Motor neuron (in vitro differentiated cells): ENCODE measurements at regions not wholly inside any gene's neighbourhood (a gene's known extent, or its start where the extent isn't known, plus 50 kb on each side); places are given as distances from the start of the nearest gene placed in this dataset.
A peak's percentile ranks its signal among the peaks of the same experiment; 100 is the strongest.

Experiments
- ATAC-seq, 8 experiments: fragments of 200-7000 bp; cut with Tn5 transposase; replicated peaks in 6 of 8; 2 replicates each; pipeline ENCODE4 v1.8.0; 2021; ENCODE audit warnings: mild to moderate bottlenecking in 8 of 8, moderate library complexity in 8 of 8
- H3K27ac ChIP-seq, 2 donors: fragments of 250-450 bp; sonication (Bioruptor Pico); 2 replicates each; pipeline ENCODE4 v1.9.0; 2021; ENCODE audit warnings: antibody characterized with exemption in 2 of 2, mild to moderate bottlenecking in 2 of 2, moderate library complexity in 1 of 2
- H3K4me1 ChIP-seq, 2 donors: fragments of 250-450 bp; sonication (Bioruptor Pico); replicated peaks in 1 of 2; 2 replicates each; pipeline ENCODE4 v1.6.1; 2021; ENCODE audit warnings: antibody characterized with exemption in 2 of 2, mild to moderate bottlenecking in 2 of 2, moderate library complexity in 1 of 2
- H3K4me3 ChIP-seq, 5 donors: fragments of 250-450 bp; sonication (Bioruptor Pico); 2 replicates each; pipeline ENCODE4 v1.9.0; 2021; ENCODE audit warnings: antibody characterized with exemption in 5 of 5, mild to moderate bottlenecking in 5 of 5, moderate library complexity in 4 of 5
- WGBS, 10 experiments: fragments of 450-650 bp; shearing (Covaris generic); methylation state at CpG; one replicate each; pipeline ENCODE4 v1.0.0; 2022; 5-methylcytosine and 5-hydroxymethylcytosine counted together
- in situ Hi-C, 9 experiments: fragments of 400-800 bp; cut with MboI; loops; one replicate each; pipeline ENCODE4 v1.15.0; 2021; ENCODE audit warnings: low sequenced_read_pairs in 9 of 9, low pct_unique_long_range_greater_than_20kb in 2 of 9; ENCODE audit not compliant: unreplicated experiment in 9 of 9

GRCh38 chr3:23004971-23005370 is 198.2 kb upstream of the UBE2E2 start:
- peaks cover 0 to 4% of the 10 kb centered on the region in 2 donors for H3K4me1 ChIP-seq
- no peak overlapping the region for H3K4me3 ChIP-seq
- WGBS, 10 experiments, result 24 to 97% (median 52%) methylated on average over 1 to 5 of the region's 5 CpGs; no CpG with 5 or more reads in 2 of the 10 experiments
- in situ Hi-C loops, result no loop called here
- H3K27ac ChIP-seq, result no peak overlapping the region
- ATAC-seq, result no peak

- Histone ChIP-seq H3K27ac (no peak overlapping the region), H3K4me3 (no peak overlapping the region), H3K4me1 (peaks cover 0 to 3% of the 10 kb centered on the region in 2 donors)
- in situ Hi-C loops, result no loop called here
- 0 to 80% (median 29%) methylated on average over 1 of the region's 1 CpG; no CpG with 5 or more reads in 3 of the 10 experiments for WGBS, 10 experiments
- peak in 7 of 8 experiments; percentile 21 to 81 (median 56) for ATAC-seq
Observed at GRCh38 chr3:23017801-23018200, 185.3 kb upstream of the UBE2E2 start.

- in situ Hi-C loops, result no loop called here
- 0 to 100% (median 50%) methylated on average over 1 to 3 of the region's 4 CpGs; no CpG with 5 or more reads in 1 of the 10 experiments for WGBS, 10 experiments
- Histone ChIP-seq H3K4me1 (peaks cover 0 to 3% of the 10 kb centered on the region in 2 donors), H3K4me3 (no peak overlapping the region), H3K27ac (no peak overlapping the region)
- peak in 3 of 8 experiments; percentile 22 to 82 (median 77) for ATAC-seq
Observed at GRCh38 chr3:23019596-23020300, 183.4 kb upstream of the UBE2E2 start.

- no peak overlapping the region for H3K4me3 ChIP-seq
- in situ Hi-C loops, result no loop called here
- no peaks in the 10 kb centered on the region for H3K4me1 ChIP-seq
- ATAC-seq, result no peak
- no peak overlapping the region for H3K27ac ChIP-seq
- 0 to 24% (median 9%) methylated on average over 2 of the region's 2 CpGs; no CpG with 5 or more reads in 1 of the 10 experiments for WGBS, 10 experiments
Observed at GRCh38 chr3:23028294-23028693, 174.8 kb upstream of the UBE2E2 start.

GRCh38 chr3:23029001-23029400 is 174.1 kb upstream of the UBE2E2 start:
- ATAC-seq, result no peak
- Histone ChIP-seq H3K4me1 (no peaks in the 10 kb centered on the region), H3K4me3 (no peak overlapping the region), H3K27ac (no peak overlapping the region)
- in situ Hi-C loops, result no loop called here
- 13 to 100% (median 59%) methylated on average over 1 to 2 of the region's 2 CpGs for WGBS, 10 experiments

- ATAC-seq, result peak in 5 of 8 experiments; percentile 17 to 64 (median 34)
- peaks cover 0 to 5% of the 10 kb centered on the region in 2 donors for H3K4me1 ChIP-seq
- no peak overlapping the region for H3K4me3 ChIP-seq
- in situ Hi-C loops, result no loop called here
- no peak overlapping the region for H3K27ac ChIP-seq
- WGBS, 10 experiments, result 15 to 100% (median 72%) methylated on average over 1 to 6 of the region's 9 CpGs
Observed at GRCh38 chr3:23035927-23036640, 167.0 kb upstream of the UBE2E2 start.

- Histone ChIP-seq H3K4me1 (peaks cover 0 to 5% of the 10 kb centered on the region in 2 donors), H3K4me3 (no peak overlapping the region), H3K27ac (no peak overlapping the region)
- no peak for ATAC-seq
- WGBS, 10 experiments, result 16 to 87% (median 69%) methylated on average over 3 to 4 of the region's 4 CpGs; no CpG with 5 or more reads in 1 of the 10 experiments
- in situ Hi-C loops, result no loop called here
Observed at GRCh38 chr3:23036728-23037127, 166.4 kb upstream of the UBE2E2 start.

GRCh38 chr3:23038471-23038870 is 164.7 kb upstream of the UBE2E2 start:
- Histone ChIP-seq H3K27ac (no peak overlapping the region), H3K4me3 (no peak overlapping the region), H3K4me1 (peaks cover 0 to 5% of the 10 kb centered on the region in 2 donors)
- WGBS, 10 experiments, result 17 to 100% (median 68%) methylated on average over 1 to 2 of the region's 2 CpGs; no CpG with 5 or more reads in 1 of the 10 experiments
- ATAC-seq, result no peak
- in situ Hi-C loops, result no loop called here

GRCh38 chr3:23041918-23042696 is 161.0 kb upstream of the UBE2E2 start:
- no peaks in the 10 kb centered on the region for H3K4me1 ChIP-seq
- in situ Hi-C loops, result no loop called here
- H3K27ac ChIP-seq, result no peak overlapping the region
- no peak overlapping the region for H3K4me3 ChIP-seq
- ATAC-seq, result peak in 2 of 8 experiments; percentile 48 to 83
- WGBS, 10 experiments, result 0 to 100% (median 64%) methylated on average over 1 to 3 of the region's 4 CpGs; no CpG with 5 or more reads in 5 of the 10 experiments

GRCh38 chr3:23044463-23044862 is 158.7 kb upstream of the UBE2E2 start:
- in situ Hi-C loops, result no loop called here
- WGBS, 10 experiments, result 60 to 100% (median 80%) methylated on average over 1 of the region's 1 CpG; no CpG with 5 or more reads in 5 of the 10 experiments
- Histone ChIP-seq H3K27ac (no peak overlapping the region), H3K4me3 (no peak overlapping the region), H3K4me1 (no peaks in the 10 kb centered on the region)
- no peak for ATAC-seq

- H3K4me1 ChIP-seq, result no peaks in the 10 kb centered on the region
- H3K27ac ChIP-seq, result no peak overlapping the region
- 50 to 86% (median 67%) methylated on average over 2 to 4 of the region's 4 CpGs for WGBS, 10 experiments
- H3K4me3 ChIP-seq, result no peak overlapping the region
- ATAC-seq, result no peak
- in situ Hi-C loops, result no loop called here
Observed at GRCh38 chr3:23046536-23046935, 156.6 kb upstream of the UBE2E2 start.

- ATAC-seq, result peak in 1 of 8 experiments; percentile 35
- Histone ChIP-seq H3K4me3 (no peak overlapping the region), H3K4me1 (no peaks in the 10 kb centered on the region), H3K27ac (no peak overlapping the region)
- in situ Hi-C loops, result no loop called here
- 42 to 100% (median 80%) methylated on average over 1 to 4 of the region's 4 CpGs; no CpG with 5 or more reads in 1 of the 10 experiments for WGBS, 10 experiments
Observed at GRCh38 chr3:23051240-23052140, 151.6 kb upstream of the UBE2E2 start.
